CD4-positive, CD25-positive, alpha-beta regulatory T cell (primary cell): ENCODE measurements at regions not wholly inside any gene's neighbourhood (a gene's known extent, or its start where the extent isn't known, plus 50 kb on each side); places are given as distances from the start of the nearest gene placed in this dataset.

Experiments
- ATAC-seq, 2 donors: fragments of 150-1000 bp; cut with Tn5 transposase; one replicate each; pipeline ENCODE4 v1.10.0; 2021; ENCODE audit warnings: low read depth in 2 of 2, moderate number of reproducible peaks in 2 of 2, moderate library complexity in 1 of 2
- DNase-seq, 3 donors: peaks; one replicate each; pipeline versions ENCODE4 v3.0.0 to v3.0.0-alpha.2; 2012 to 2022; ENCODE audit warnings: mixed read lengths in 1 of 3
- H3K27ac ChIP-seq: one replicate; pipeline ENCODE4 v1.7.0; 2013; ENCODE audit warnings: mild to moderate bottlenecking, low read length; ENCODE audit not compliant: insufficient read depth, poor library complexity, severe bottlenecking
- H3K27me3 ChIP-seq: one replicate; pipeline ENCODE4 v1.7.0; 2013; ENCODE audit warnings: low read length; ENCODE audit not compliant: control insufficient read depth, insufficient read depth
- H3K36me3 ChIP-seq: one replicate; pipeline ENCODE4 v1.7.0; 2013; ENCODE audit warnings: mild to moderate bottlenecking, low read length, moderate library complexity; ENCODE audit not compliant: control insufficient read depth, insufficient read depth
- H3K4me1 ChIP-seq: 2 replicates; pipeline ENCODE4 v1.7.0; 2013; ENCODE audit warnings: mild to moderate bottlenecking, low read length; ENCODE audit not compliant: insufficient read depth, control insufficient read depth, poor library complexity, severe bottlenecking
- H3K4me3 ChIP-seq: one replicate; pipeline ENCODE4 v1.7.0; 2013; ENCODE audit warnings: low read depth, mild to moderate bottlenecking, low read length, moderate library complexity
- H3K9me3 ChIP-seq, 2 experiments: 1 replicate in 1 of 2; 2 replicates in 1 of 2; pipeline ENCODE4 v1.7.0; 2013; ENCODE audit warnings: low read length in 2 of 2, mild to moderate bottlenecking in 1 of 2, moderate library complexity in 1 of 2; ENCODE audit not compliant: control insufficient read depth in 2 of 2
- H3K27ac Mint-ChIP-seq, 3 donors: one replicate each; pipeline ENCODE4 v1.8.0; 2020 to 2022; ENCODE audit warnings: mild to moderate bottlenecking in 3 of 3, mixed read lengths in 3 of 3, moderate library complexity in 2 of 3
- H3K27me3 Mint-ChIP-seq: one replicate; pipeline ENCODE4 v1.8.0; 2022; ENCODE audit warnings: mild to moderate bottlenecking, mixed read lengths
- H3K36me3 Mint-ChIP-seq: one replicate; pipeline ENCODE4 v1.8.0; 2020; ENCODE audit warnings: mixed read lengths
- H3K4me1 Mint-ChIP-seq, 4 donors: one replicate each; pipeline ENCODE4 v1.8.0; 2020 to 2022; ENCODE audit warnings: mixed read lengths in 4 of 4, mild to moderate bottlenecking in 1 of 4
- H3K4me3 Mint-ChIP-seq, 4 donors: one replicate each; pipeline ENCODE4 v1.8.0; 2020 to 2022; ENCODE audit warnings: mild to moderate bottlenecking in 4 of 4, mixed read lengths in 4 of 4, moderate library complexity in 3 of 4
- H3K9me3 Mint-ChIP-seq, 7 donors: one replicate each; pipeline ENCODE4 v1.8.0; 2020 to 2022; ENCODE audit warnings: mixed read lengths in 7 of 7, mild to moderate bottlenecking in 3 of 7, moderate library complexity in 2 of 7

DNA sequence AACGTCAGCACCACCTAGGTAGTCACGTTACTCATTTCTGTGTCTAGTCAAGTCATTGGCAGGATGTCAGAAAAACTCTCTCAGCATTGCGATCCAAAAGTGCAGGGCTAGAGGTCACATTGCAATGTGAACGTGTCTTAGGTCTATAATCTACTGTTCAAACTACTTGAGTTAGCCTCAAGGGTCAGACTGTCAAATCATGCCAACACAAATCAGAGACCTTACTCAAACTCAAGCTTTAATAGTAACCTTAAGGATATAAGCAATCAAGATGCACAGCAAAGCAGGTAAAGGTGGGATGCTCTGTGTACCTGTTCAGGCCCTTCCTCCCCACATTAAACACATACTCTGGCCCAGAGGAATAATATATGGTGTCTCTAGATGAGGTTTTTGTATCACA lies 114.4 kb upstream of the NOCT start:
- no peak for DNase-seq
- Mint-ChIP-seq H3K27me3 (peaks cover 9% of the 10 kb centered on the region), H3K36me3 (no peaks in the 10 kb centered on the region), H3K4me3 (no peak overlapping the region), H3K9me3 (no peaks in the 10 kb centered on the region), H3K27ac (no peak overlapping the region), H3K4me1 (no peaks in the 10 kb centered on the region)
- ATAC-seq = no peak
- Histone ChIP-seq H3K36me3 (no peaks in the 10 kb centered on the region), H3K9me3 (no peaks in the 10 kb centered on the region), H3K27ac (no peak overlapping the region), H3K4me3 (no peak overlapping the region), H3K4me1 (no peaks in the 10 kb centered on the region), H3K27me3 (no peaks in the 10 kb centered on the region)

GRCh38 chr4:138899999-138900398 lies 115.6 kb upstream of the NOCT start:
- Mint-ChIP-seq H3K27ac (no peak overlapping the region), H3K4me3 (no peak overlapping the region), H3K9me3 (no peaks in the 10 kb centered on the region), H3K27me3 (peaks cover 14% of the 10 kb centered on the region), H3K36me3 (no peaks in the 10 kb centered on the region), H3K4me1 (no peaks in the 10 kb centered on the region)
- ATAC-seq = no peak
- no peak for DNase-seq
- H3K4me3 ChIP-seq = no peak overlapping the region
- no peaks in the 10 kb centered on the region for H3K27me3 ChIP-seq
- H3K27ac ChIP-seq = no peak overlapping the region
- H3K9me3 ChIP-seq = no peaks in the 10 kb centered on the region
- H3K4me1 ChIP-seq = no peaks in the 10 kb centered on the region
- H3K36me3 ChIP-seq = no peaks in the 10 kb centered on the region

DNA sequence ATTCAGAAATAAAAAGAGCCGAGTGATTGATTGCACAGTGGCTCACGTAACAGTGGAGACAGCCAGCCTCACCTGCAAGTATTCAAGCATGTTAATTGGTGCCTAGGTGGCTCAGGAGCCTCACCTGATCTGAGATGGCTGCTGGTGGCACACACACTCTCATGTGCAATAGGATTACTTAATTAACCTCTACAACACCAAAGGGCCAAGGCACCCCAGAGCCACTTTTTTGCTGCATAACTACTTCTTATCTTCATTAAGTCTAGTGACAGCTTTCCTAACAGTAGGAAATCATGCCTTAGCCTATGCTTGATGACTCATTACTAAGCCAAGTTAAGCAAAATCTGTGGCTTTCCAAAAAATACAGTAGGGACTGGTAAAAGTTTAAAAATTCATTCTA lies 117.3 kb upstream of the NOCT start:
- Mint-ChIP-seq H3K9me3 (no peaks in the 10 kb centered on the region), H3K36me3 (no peaks in the 10 kb centered on the region), H3K27me3 (peaks cover 18% of the 10 kb centered on the region), H3K27ac (no peak overlapping the region), H3K4me1 (no peaks in the 10 kb centered on the region), H3K4me3 (no peak overlapping the region)
- Histone ChIP-seq H3K4me3 (no peak overlapping the region), H3K4me1 (no peaks in the 10 kb centered on the region), H3K9me3 (no peaks in the 10 kb centered on the region), H3K27ac (no peak overlapping the region), H3K36me3 (no peaks in the 10 kb centered on the region), H3K27me3 (no peaks in the 10 kb centered on the region)
- DNase-seq (no peak), ATAC-seq (no peak)

GRCh38 chr4:138897811-138898226 lies 117.8 kb upstream of the NOCT start:
- Histone ChIP-seq H3K27me3 (no peaks in the 10 kb centered on the region), H3K4me3 (no peak overlapping the region), H3K27ac (no peak overlapping the region), H3K4me1 (no peaks in the 10 kb centered on the region), H3K9me3 (no peaks in the 10 kb centered on the region), H3K36me3 (no peaks in the 10 kb centered on the region)
- no peak for DNase-seq
- no peak for ATAC-seq
- no peak overlapping the region for H3K27ac Mint-ChIP-seq
- no peaks in the 10 kb centered on the region for H3K4me1 Mint-ChIP-seq
- H3K36me3 Mint-ChIP-seq = no peaks in the 10 kb centered on the region
- H3K9me3 Mint-ChIP-seq = no peaks in the 10 kb centered on the region
- H3K27me3 Mint-ChIP-seq = peaks cover 16% of the 10 kb centered on the region
- no peak overlapping the region for H3K4me3 Mint-ChIP-seq

- Histone ChIP-seq H3K4me1 (no peaks in the 10 kb centered on the region), H3K27ac (no peak overlapping the region), H3K4me3 (no peak overlapping the region), H3K9me3 (no peaks in the 10 kb centered on the region), H3K36me3 (no peaks in the 10 kb centered on the region), H3K27me3 (no peaks in the 10 kb centered on the region)
- ATAC-seq (no peak), DNase-seq (no peak)
- Mint-ChIP-seq H3K9me3 (no peaks in the 10 kb centered on the region), H3K27ac (no peak overlapping the region), H3K4me1 (no peaks in the 10 kb centered on the region), H3K4me3 (no peak overlapping the region), H3K27me3 (peaks cover 15% of the 10 kb centered on the region), H3K36me3 (no peaks in the 10 kb centered on the region)
Measured at GRCh38 chr4:138894709-138895108, 120.9 kb upstream of the NOCT start.

GRCh38 chr4:138894011-138894410 lies 121.6 kb upstream of the NOCT start:
- Mint-ChIP-seq H3K27ac (no peak overlapping the region), H3K27me3 (peaks cover 20% of the 10 kb centered on the region), H3K4me1 (no peaks in the 10 kb centered on the region), H3K4me3 (no peak overlapping the region), H3K36me3 (no peaks in the 10 kb centered on the region), H3K9me3 (no peaks in the 10 kb centered on the region)
- H3K4me3 ChIP-seq = no peak overlapping the region
- DNase-seq (no peak), ATAC-seq (no peak)
- no peaks in the 10 kb centered on the region for H3K9me3 ChIP-seq
- H3K4me1 ChIP-seq = no peaks in the 10 kb centered on the region
- no peak overlapping the region for H3K27ac ChIP-seq
- H3K27me3 ChIP-seq = no peaks in the 10 kb centered on the region
- H3K36me3 ChIP-seq = no peaks in the 10 kb centered on the region

GRCh38 chr4:138892483-138893407 lies 122.8 kb upstream of the NOCT start:
- no peaks in the 10 kb centered on the region for H3K4me1 ChIP-seq
- Mint-ChIP-seq H3K4me3 (no peak overlapping the region), H3K36me3 (no peaks in the 10 kb centered on the region), H3K27me3 (peaks cover 20% of the 10 kb centered on the region), H3K9me3 (peaks cover 0 to 2% (median 0%) of the 10 kb centered on the region in 7 donors), H3K4me1 (no peaks in the 10 kb centered on the region), H3K27ac (no peak overlapping the region)
- H3K27me3 ChIP-seq = no peaks in the 10 kb centered on the region
- no peaks in the 10 kb centered on the region for H3K36me3 ChIP-seq
- no peak overlapping the region for H3K27ac ChIP-seq
- DNase-seq = no peak
- H3K4me3 ChIP-seq = no peak overlapping the region
- no peaks in the 10 kb centered on the region for H3K9me3 ChIP-seq
- ATAC-seq = no peak

GRCh38 chr4:138891631-138892031 lies 124.0 kb upstream of the NOCT start:
- Histone ChIP-seq H3K9me3 (no peaks in the 10 kb centered on the region), H3K27ac (no peak overlapping the region), H3K27me3 (no peaks in the 10 kb centered on the region), H3K4me3 (no peak overlapping the region), H3K4me1 (no peaks in the 10 kb centered on the region), H3K36me3 (no peaks in the 10 kb centered on the region)
- Mint-ChIP-seq H3K9me3 (peaks cover 0 to 2% (median 0%) of the 10 kb centered on the region in 7 donors), H3K4me1 (no peaks in the 10 kb centered on the region), H3K4me3 (no peak overlapping the region), H3K27me3 (peaks cover 20% of the 10 kb centered on the region), H3K36me3 (no peaks in the 10 kb centered on the region), H3K27ac (no peak overlapping the region)
- ATAC-seq = no peak
- DNase-seq = no peak
